Activated effector memory CD4-positive, alpha-beta T cell treated with Interleukin-2 at 50 U/mL for 16 hours (primary cell): ENCODE measurements at regions not wholly inside any gene's neighbourhood (a gene's known extent, or its start where the extent isn't known, plus 50 kb on each side); places are given as distances from the start of the nearest gene placed in this dataset.

ENCODE experiments used
- DNase-seq: peaks from one replicate; pipeline ENCODE4 v3.0.0-alpha.2; 2020

DNA sequence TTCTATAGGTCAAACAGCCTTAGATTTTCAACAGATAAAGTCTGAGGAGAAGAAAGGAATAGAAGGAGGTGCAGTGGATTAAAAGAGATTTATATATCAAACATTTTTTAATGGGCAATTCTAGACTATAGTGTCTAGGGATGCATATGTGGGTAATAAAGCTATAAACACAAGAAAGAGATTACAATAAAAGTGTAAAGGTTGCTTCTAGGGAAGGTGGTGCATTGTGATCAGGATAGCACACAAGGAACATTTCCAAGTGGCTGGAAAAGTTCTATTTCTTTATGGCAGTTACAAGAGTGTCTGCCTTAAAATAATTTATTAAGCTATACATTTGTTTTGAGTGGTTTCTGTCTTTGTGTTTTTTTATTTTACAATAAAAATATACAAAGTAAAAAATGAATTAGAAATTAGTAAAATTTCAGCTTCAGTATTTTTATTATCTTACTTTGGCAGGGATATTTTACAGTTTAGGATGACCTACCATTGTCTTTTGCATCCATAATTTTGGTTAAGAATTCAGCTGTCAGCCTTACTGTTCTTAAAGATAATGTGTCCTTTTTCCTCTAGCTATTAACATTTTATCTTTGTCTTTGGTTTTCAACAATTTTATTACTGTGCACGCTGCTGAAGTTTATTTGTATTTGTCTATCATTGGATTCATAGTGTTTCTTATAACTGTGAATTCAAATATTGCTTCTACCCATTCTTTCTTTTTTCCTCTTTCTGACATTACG is 221.8 kb downstream of the LACC1 start:
- no peak for DNase-seq

DNA sequence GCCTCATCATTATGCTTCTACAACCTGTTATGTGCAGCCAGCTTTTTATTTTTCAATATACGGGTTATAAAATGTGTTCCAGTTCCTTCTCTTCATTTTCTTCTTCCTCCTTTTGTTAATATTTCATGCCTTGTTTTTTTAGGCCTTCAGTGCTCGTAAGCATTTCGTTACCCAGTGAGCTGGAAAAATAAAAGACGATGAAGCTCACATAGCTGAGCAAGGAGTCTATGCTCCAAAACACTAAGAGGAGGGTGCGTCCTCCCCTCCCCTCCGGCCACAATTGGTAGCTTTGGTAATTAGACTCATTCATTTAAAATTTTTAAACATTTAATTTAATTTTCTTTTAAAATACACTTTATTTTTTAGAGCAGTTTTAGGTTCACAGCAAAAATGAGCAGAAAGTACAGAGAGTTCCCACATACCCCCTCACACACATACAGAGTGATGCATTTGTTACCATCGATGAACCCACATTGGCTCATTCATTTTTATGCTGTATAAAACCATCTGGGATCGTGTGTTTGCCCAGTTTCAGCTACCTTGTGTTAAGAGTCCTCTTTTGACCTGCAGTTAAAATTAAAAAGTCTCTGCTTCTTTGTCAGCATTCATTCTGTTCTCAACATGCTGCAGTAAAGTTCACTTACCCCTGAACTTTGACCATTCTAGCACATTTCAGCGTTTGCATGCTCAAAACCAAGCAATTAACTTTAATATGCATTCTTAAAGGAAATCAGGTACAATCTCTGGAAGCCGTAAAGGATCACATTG is 223.9 kb downstream of the LACC1 start:
- DNase-seq = no peak

DNA sequence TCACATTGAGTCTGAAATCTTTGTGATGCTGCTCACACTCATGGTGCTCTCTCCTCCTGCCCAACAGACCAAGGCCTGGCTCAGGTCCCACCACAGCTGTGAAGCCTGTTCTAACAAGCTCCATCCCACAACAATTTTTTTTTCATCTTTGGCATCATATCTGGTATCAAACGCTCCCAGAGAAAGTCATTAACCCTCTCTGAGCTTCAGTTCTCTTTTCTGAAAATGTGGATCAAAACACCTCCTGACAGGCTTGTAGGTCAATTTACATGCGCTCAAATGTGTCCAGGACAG is 224.4 kb downstream of the LACC1 start:
- no peak for DNase-seq

DNA sequence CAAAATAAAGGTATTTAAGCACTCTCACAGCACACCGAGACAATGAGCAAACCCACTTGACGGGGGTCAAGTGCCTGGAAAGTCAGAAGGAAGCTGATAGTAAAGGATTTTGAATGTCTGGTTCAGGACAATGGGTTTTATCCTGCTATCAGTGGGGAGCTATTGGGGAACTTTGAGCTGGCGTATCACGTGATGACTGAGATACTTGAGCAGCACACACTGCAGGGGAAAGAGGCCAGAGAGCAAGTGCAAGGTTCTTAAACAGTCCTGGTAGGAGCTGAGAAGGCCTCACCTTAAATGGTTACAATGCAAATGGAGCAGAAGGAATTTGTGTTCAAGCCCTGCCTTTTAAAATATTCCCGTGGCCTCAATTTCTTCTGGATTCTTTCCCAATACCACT is 225.3 kb downstream of the LACC1 start:
- DNase-seq = no peak

DNA sequence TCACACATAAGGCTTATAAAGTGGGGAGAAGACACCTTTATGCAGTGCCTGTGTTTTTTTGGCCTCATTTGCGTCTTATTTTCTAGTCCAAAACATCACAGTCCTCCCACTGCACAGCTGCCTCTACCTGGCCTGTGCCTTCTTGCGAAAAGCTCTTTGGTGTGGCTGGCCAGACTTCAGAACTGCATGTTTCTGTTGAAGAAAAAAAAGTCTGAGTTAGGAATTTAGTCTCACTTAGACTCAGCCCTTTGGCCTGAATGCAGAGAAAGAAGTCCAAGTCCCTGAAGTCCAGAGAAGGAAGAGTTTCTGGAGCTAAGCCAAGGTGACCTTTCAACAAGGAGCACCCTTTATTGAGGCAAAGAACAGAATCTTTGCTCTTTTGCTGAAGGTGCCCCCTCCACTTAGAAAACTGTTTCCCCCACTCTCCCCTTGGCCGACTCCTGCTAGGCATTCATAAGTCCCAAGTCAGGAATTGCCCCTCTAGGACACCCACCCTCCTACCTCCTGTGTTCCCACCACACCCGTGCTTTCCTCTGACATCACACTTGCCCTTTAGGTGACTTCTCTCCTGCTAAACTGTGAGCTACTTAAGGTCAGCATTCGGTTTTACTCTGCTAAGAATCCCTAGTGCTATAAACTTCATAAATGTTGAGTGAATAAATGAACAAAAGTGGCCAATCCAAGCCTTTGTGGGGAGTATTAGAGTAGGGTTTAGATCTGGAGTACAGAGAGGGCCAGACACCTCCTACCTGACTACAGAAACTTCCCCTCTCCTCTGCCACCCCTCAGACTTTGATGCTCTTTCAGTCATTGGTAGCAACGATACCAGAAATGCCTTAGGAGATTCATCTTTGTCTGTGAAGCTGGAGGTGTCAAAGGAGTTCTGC is 226.8 kb downstream of the LACC1 start:
- no peak for DNase-seq

DNA sequence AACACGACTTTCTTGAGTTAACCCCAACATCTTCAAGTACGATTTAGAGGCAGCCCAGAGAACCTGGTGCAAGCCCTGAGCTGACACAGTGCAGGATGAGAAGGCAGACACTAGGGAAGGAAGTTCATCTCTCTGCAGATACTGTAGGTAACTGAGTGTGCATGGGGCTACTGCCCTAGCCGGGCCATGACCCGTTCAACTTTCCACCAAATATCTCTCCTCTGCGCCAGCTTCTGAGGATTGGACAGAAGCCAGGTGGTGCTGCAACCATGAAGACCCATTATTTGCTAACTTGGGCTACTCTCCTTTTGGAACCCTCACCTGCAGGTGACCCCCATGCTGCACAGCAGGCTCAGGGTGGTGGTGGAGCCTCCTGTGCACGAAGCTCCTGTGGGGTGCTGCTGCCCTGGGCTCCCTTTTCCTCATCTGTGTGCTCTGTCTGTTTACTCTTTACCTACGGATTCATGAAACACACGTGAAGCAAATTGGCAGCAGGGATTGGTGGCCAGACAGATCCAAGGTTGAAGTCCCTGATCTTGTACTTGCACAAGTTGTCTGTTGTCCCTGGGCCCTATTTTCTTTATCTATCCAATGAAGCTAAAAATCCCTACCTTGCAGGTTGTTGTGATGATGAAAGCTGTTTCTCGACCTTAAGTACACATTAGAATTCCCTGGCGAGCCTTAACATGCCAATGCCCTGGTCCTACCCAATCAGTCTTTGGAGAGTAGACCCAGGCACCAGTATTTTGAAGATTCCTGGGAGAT is 227.8 kb downstream of the LACC1 start:
- no peak for DNase-seq

DNA sequence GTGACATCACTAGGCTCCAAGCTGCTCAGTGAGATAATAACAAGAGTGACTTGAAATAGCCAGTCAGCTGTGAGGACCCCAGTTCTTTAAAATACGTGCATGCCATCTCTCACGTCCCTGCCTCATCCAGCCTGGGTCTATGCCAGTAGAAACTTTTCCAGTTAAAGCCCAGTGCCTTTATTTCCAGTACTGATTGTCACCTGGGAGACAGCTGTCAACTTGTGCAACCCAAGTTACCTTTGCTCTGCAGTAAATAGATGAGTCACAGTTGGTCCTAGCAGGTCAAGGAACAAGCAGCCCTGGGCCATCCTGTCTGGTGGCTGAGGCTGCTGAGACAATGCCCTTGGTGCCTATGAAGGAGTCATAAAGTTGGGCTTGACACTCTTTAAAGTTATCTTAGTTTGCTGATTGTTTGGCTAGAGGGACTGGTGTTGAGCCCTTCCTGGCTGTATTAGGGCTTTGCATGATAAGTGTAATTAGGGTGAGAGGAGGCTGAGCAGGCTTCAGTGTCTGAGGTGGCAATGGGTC is 228.7 kb downstream of the LACC1 start:
- no peak for DNase-seq

DNA sequence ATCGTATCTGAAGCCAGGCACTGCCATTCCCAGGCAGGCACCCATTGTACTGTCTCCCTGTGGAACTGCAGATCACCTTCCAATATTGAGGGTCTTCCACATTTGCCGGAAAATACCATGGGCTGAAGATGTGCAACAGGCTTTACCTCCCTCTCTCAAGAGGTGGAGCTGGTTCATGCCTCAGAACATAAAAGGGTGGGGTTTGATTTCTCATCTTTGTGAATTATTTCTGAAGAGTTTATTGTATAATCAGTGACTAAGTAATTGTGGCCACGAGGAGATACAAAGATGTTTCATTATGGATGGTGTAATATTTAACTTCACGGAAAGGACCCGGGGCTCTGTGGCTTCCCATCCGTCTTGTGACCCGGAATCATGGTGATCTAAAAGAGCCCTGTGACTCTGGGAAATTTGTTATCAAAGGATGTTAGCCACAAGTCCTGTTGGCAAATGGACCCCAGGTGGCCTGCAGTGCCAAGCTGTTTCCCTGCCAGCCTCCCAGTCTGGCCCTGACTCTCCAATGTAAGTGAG is 230.5 kb downstream of the LACC1 start:
- no peak for DNase-seq

DNA sequence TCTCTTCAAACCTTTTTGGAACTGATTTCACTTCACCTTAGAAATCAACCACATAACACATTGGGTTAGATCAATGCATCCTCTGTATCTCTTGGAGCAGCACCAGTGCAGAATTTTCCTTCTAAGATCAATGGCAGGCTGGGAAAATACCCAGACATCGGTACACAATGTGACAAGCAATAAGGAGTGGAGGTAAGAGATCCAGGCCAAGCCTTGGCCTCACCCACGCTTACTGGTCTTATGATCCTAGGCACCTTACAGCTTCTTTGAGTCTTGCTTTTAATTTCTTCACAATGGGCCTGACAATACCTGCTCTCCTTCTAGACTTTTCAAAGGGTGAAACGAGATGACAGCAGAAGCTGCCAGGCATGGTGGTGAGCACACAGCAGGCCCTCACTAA is 232.0 kb downstream of the LACC1 start:
- no peak for DNase-seq

DNA sequence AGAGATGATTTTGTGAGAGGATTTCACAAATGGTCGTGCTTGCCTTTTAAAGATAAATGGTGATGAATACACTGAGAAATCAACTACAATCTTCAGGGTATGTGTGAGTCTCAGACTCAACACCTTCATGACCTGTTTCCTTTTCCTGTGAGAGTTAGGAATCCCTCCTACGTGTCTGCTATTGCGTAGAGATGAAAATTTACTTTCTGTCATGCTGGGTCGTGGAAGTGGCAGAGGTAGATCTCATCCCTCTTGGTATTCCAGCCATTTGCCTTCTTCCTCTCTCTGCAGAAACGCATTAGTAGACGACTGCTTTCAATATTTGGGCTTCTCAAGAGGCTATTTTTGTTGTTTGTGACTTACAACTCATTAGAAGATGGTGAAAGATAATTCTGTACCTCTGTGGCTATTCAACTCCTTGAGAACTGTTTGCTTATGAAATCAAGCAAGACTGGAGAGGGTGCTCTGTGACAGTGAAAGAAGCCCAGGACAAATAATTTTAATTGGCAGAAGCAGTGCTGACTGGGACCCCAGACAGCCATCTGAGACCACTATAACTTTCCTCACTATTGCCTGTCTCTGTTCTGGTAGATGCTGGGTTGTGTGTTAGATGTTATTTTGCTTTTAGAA is 233.1 kb downstream of the LACC1 start:
- DNase-seq = no peak

DNA sequence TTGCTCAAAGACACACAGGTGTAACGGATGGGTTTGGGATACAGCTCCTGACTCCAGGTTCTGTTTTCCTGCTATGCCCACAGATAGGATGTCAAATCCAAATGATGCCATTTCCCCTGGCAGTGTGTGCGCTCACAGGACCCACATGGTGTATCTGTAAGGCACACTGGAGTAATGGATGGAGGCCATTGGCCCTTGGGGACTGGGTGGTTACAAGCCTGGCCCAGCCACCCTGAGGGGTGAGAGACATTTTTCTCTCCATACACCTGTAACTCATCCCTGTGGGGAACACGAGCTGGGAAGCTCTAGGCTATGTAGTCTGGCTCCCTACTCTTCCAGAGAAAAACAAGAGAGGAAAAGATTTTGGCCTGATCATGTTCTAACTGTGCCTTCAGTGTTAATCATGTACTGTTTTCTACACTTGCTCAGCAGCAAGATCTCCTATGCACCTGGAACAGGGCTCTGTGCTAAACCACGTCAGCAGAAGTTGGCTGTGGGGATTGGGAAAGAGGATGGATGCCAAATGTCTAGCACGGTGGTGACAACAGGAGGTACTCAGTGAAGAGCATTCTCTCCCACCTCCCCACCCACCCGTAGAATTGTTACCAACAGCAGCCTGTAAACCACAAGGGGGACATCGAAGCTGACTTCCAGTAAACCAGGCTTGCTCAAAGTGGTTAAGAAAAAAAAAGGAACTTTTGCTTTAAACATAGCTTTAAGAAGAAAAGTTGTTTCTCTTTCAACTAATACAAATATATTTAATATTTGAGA is 237.0 kb downstream of the LACC1 start:
- DNase-seq = no peak

DNA sequence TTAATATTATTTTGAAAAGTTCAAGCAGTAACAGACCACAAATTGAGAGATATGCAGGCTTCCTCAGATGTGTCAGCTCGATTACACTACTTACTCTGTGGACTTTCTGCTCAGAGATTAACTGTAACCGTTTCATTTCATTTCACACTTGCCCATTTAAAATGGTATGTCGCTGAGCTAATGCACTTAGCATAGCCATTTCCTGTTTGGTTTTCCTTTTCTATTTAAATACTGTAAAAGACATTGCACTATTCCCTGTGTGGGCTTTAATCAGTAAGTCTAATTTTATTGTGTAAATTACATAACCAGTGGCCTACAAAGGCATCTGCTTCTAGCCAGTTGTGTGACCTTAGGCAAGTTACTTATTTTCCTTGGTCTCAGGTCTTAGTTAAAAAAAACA is 237.6 kb downstream of the LACC1 start:
- DNase-seq = no peak

DNA sequence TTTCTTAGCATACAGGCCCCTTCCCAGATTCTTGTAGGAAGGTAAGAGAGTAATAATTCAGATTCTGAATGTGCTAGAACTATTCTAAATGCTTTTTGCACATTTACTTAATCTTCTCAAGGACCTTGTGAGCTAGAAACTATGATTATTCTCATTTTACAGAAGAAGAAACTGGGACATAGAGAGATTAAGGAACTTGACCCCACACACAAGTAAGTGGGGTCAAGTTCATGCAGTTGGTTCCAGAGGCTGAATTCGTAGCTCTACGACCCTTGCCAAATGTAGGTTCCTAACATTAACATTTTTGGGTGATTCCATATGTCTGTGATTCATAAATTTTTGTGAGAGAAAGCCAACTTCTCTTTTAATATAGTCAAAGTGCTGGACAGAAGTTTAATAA is 238.1 kb downstream of the LACC1 start:
- no peak for DNase-seq

DNA sequence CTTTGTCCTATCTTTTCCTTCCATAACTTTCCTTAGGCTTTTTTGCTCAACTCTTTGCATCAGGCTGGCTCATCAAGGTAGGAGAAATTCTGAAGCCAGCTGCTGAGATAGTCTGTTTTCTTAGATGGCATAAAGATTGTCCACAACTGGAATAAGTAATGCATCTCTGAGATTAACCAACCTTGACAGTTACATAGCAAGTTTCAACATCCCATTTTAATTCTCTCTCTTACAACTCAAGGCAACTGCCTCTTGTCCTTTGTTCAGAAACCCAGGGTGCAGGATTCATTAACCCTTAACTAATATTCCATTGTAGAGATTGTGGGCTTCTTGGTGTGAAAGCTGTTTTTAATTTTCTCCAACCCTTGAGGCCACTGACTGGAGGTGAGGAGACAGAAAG is 239.2 kb downstream of the LACC1 start:
- no peak for DNase-seq

DNA sequence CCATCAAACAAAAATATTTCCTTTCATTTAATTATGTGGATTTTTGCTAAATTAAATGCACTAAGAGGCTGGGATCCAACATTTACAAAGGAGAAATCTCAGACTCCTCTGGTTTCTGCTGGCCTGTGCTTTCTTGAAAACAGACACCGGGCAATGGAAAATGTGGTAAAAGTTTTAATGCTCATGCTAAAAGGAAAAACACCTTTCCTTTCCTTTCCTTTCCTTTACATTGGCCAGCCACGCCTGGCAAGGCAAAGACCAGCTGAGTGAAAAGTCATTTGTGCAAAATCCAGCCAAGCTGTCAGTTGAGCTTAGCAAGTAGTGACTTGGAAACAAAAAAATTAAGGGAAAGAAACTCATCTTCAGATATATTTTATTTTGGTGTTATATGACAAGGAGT is 240.3 kb downstream of the LACC1 start:
- DNase-seq = no peak

DNA sequence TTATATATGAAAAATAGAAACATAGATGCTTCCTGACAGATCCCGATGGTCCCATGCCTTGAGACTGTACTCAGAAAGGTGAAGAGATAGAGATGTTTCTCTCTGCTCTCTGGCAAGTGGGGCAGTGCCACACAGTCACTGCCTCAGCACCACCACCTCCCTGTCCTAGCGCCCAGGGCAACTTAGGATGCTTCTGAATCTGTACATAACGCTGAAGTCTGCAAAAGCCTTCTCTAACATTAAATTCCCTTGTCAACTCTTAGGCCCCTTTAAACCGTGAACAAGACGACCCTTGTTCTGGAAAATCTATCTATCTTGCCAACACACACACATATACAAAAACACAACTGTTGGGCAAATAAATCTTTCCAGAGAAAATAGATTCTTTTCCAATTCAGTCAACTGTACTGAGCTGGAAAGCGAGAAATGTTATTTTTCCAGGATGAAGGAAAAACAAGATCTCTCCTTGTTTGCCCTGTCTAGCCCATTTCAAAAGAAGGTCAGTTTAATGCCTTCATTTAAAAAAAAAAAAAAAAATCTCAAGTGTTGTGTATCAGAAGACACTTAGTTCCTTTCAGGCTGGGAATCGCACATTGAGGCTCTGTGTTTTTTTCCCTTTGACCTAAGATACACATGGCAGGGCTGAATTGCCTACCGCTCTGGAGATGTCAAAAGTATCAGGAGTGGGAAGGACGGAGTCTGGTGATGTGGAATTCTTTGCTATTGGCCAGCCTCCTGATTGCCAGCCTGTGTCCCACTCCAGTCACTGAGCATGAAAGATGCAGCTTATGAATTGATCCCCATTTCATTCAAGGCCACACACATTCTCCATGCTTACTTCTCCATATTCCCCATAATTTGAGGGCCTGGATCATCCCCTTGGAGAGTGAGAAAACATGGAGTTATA is 241.4 kb downstream of the LACC1 start:
- no peak for DNase-seq

DNA sequence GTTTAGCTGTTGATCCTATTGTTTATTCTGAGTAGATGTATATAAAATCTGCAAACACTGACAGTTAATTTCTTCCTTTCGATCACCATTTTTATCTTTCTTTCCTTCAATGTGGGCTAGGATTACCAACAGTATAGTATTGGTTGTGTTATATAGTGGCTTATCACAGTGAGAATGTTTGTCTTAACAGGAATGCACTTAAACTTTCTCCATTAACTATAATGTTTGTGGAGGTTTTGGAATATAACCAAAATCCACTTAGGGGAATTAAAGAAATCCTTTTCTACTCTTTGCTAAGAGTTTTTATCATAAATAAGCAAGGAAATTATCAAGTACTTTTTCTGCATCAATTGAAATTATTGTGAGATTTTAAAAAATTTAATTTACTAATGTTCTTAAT is 244.6 kb downstream of the LACC1 start:
- no peak for DNase-seq

DNA sequence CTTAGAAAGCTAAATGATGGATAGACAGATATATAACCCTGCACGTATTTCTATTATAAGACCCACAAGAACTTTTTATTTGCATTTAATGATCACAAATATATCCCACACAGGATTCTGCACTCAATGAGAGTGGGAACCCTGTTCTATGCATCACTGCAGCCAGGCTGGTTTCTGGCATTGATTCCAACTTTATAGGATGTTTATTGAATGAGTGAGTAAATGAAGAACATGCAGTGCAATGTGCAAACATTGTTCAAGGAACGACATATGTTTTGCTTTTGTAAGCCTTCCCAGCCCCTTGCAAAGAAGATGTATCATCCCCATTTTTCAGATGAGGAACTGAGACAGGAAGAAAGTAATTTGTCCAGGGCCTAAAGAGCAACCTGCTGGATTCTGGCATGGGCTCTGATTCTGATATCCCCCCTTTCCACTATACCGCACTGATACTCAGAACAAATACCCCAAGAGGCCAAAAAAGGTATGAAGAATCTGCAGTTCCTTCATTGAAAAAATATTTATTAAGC is 246.3 kb downstream of the LACC1 start:
- no peak for DNase-seq

DNA sequence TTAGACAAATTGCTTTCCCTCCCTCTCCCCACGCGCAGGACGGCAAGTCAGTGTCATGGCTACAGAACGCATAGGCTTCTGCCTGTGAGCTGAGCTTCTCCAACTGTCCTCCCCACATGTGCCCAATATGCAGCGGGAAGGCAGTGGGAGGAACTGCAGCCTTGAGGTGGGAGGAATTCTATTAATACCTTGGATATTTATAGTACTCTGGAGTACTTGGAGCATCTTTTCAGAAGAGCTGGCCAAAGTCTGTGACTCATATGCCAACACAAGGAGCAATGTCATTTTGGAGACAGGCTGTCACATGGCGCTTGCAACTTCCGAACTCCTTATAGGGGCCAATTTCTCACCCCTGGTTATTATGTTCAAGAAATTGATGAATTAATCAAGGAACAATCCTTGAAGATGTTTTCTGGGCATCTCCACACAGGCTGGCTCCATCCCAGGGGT is 245.0 kb upstream of the SERP2 start:
- DNase-seq = no peak

DNA sequence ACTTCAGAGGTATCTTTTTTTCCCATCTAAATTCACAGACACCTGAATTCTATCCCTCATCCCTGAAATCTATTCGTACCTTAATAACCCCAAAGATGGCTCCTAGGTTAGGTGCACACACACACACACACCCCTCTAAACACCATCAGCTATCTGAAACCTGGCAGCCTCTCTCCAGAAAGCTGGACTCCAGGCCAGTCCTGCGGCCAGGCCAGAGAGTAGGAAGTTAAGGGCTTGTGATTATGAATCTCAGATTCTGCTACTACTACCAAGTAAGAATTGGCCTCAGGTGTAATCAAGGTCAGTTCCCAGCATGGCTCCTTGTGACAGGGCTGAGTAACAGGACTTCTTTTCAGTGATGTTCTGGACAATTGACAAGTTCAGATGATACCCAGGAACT is 244.2 kb upstream of the SERP2 start:
- DNase-seq = no peak
